GM18520 (cell line): ENCODE measurements at regions not wholly inside any gene's neighbourhood (a gene's known extent, or its start where the extent isn't known, plus 50 kb on each side); places are given as distances from the start of the nearest gene placed in this dataset.
"Not testable (repeated sequence)": the region's sequence is repeated elsewhere in the genome, so short reads cannot be mapped to it uniquely, and the experiment has no call there.

ENCODE experiments used
- ATAC-seq: cut with Tn5 transposase; IDR thresholded peaks from one replicate; pipeline ENCODE4 v1.9.1; 2021; ENCODE audit not compliant: unreplicated experiment

DNA sequence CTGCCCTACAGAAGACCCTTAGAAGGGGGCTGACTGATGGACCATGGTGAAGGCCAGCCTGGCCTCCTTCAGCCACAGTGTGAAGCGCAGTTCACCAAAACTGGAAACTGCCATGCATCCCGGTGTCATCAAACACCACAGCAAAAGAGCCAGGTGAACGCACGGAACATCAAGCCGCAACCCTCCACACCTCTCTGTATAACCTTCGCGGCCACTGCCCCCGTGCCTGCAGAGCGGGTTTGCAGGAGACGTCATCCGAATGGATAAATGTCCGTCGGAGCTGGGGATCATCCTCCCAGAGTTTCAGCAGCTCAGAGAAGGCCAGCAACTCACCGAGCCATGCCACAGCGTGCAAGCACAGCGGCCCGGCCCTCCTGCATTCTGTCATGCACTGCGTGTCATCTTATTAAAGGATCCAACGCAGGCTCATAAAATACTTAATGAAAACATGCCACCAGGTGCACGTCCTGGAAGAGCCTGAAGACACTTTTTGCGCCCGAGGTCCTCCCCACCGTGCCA is 309.9 kb downstream of the BRD1 start:
- no peak for ATAC-seq

DNA sequence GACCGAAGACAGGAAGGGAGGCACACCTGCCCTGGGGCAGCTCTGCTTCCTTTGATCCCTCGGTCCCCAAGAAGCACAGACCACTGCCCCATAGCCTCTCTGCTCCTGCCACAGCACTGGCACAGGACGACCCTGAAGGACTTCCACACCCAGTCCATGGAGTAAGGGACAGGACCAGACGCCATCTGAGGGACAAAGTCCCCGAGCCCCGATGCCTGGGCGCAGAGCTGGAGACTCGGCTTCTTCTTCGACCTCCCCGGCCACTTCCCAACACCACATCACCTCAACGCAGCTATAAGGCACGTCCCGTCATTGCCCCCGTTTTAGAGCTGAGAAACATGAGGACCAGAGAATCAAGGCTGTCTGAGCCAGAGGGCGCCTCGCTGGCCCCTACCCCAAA is 310.5 kb downstream of the BRD1 start:
- ATAC-seq: no peak

DNA sequence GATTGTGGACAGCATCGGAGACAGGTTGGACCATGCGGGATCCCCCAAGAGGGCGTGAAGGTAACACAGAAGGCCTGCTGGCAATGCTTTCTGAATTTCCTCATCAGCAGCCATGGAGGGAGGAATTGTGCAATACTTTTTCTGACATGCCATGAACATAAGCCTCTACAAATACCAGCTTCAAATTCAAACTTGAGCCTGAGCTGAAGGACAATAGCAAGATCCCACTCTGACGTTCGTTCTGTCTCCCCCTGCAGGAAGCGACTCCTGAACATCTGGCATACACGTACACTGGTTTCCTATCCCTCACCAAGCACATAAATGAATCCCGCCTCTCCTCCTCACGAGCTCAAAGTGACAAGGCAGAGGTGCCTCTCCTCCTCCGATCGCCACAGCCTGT is 312.2 kb downstream of the BRD1 start:
- no peak for ATAC-seq

DNA sequence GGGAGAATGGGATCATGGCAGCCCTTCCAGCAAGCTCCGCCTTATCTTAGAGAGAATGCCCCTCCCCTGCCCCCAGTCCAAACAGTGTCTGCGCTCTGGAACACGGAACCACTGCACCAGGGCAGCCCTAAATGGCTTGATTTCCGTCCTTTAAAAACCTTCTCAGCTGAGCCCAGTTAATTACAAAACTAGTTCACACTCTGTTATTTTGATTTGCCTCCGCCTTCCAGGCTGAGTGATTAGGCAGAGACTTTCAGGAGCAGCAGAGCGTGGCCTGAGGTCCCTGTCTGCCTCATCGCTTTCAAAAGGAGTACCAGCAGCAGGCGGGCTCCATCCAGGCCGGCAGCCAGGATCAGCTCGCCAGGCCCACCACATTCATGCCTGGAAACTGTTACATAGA is 313.0 kb downstream of the BRD1 start:
- no peak for ATAC-seq

DNA sequence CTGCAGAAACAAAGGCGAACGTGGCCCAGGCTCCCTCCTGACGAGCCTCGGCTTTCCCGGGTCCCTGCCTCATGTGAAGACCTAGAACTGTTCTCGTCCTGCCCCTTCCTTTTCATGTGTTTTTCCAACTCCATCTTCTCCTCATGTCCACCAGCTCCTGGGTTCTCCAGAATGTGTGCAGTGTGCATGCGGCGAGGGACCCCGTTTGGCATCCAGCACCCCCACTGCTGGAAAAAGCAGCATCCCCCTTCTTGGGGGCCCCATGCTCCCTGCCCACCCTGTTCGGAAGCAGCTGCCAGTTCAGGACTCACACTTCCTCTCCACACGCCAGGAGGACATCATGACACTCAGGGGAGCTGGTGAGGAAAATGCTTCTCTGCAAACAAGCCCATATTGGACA is 313.5 kb downstream of the BRD1 start:
- no peak for ATAC-seq

DNA sequence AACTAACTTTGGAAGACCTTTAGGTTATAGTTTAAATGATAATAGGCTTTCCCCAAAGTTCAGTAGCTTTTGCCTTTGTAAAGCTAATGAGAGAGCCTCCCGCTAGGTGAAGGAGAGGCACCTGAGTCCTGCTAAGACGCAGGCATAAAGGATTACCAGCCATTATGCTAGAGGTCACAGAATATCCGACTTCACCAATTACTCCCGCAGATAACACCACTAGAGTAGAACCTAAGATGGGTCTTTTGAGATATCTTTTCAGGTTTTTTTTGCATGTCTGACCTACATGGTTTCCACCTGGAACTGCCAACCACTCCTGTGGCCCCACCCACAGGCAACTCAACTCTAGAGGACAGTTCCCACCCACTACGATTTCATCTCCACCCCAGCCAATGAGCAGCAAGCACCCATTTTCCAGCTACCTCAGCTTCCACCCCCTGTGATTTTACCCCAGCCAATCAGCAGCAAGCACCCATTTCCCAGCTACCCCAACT is 314.3 kb downstream of the BRD1 start:
- ATAC-seq: no peak

DNA sequence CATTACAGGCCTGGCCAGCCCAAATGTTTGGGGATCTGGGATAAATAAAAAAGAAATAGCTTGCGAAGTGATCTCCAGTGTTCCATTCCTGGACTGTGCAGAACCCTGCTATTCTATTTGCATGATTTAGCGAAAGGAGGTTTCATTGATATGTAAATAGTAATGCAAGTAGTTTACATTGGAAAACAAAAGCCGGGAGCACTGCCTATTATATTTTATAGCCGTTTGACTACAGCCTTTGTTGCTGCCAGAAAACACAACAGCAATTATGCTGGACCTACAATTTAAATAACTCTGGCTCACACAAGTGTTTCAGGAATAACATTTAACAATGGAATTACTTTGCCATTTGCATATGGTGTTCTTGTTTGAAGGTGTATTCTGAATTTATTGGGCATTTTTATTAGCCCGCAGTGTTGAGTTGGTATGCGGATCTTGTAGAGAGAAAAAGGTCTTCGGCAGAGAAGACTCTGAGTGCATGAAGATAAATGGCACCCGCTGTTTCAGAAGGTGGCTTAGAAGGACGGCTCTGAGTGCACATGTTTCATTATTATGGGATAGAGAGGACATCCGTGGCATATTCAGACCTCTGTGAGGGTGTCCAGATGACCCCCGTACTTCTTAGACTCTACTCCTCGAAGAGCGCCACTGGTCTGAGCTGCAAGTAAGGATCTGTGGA is 315.0 kb downstream of the BRD1 start:
- ATAC-seq: no peak

DNA sequence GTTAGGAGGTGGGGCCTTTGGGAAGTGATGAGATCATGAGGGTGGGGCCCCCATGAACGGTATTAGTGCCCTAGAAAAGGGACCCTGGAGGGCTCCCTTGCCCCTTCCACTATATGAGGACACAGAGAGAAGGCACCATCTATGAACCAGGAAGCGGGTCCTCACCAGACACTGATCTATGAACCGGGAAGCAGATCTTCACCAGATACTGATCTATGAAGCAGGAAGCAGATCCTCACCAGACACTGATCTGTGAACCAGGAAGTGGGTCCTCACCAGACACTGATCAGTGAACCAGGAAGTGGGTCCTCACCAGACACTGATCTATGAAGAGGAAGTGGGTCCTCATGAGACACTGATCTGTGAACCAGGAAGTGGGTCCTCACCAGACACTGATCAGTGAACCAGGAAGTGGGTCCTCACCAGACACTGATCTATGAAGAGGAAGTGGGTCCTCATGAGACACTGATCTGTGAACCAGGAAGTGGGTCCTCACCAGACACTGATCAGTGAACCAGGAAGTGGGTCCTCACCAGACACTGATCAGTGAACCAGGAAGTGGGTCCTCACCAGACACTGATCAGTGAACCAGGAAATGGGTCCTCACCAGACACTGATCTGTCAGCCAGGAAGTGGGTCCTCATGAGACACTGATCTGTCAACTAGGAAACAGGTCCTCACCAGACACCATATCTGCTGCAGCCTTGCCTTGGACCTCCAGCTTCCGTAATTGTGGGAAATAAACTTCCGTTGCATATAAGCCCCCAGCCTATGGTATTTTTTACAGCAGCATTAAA is 316.1 kb downstream of the BRD1 start:
- ATAC-seq: not testable (repeated sequence)

DNA sequence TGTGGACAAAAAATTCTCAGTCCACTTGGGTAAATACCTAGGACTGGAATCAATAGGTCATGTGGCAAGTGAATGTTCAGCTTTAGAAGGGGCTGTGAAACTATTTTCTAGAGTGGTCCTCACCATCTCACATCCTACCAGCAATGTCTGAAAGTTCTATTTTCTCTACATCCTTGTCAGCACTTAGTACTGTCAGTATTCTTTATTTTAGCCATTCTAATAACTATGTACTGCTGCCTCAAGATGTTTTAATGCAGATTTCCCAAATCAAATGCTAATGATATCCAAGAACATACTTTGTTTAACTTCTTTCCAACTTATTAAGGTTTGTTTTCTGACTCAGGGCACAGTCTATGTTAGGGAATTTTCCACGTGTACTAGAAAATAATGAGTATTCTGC is 317.0 kb downstream of the BRD1 start:
- no peak for ATAC-seq

DNA sequence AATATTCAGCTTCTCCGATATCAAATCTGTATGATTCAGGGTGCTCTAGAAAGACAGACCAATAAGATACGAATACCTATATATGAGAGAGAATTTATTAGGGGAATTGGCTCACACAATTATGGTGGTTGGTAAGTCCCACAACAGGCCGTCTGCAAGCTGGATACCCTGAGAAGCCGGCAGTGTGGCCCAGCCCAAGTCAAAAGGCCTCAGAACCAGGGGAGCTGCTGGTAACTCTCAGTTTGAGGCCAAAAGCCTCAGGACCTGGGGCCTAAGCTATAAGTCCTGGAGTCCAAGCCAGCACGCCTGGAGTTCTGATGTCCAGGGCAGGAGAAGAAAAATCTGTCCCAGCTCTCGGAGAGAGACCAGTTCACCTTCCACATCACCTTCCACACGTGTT is 318.7 kb downstream of the BRD1 start:
- no peak for ATAC-seq

DNA sequence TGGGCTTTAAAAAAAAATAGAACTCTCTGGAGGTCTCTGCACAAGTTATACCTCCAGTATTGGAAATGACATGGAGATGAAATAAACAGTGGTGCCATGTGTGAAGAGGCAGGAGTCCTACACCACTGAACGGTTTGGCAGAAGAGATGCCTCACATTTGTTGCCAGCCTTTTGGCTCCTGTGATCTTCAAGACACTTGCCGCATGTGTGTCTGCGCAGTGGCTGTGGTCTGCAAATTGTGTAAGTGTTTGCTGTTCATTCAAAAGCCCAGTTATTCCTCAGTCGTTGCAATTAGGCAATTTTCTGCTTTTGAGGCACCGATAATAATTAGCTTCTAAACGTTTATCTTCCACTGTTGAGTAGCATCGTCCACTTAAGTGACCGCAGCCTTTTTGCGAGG is 319.1 kb downstream of the BRD1 start:
- no peak for ATAC-seq

DNA sequence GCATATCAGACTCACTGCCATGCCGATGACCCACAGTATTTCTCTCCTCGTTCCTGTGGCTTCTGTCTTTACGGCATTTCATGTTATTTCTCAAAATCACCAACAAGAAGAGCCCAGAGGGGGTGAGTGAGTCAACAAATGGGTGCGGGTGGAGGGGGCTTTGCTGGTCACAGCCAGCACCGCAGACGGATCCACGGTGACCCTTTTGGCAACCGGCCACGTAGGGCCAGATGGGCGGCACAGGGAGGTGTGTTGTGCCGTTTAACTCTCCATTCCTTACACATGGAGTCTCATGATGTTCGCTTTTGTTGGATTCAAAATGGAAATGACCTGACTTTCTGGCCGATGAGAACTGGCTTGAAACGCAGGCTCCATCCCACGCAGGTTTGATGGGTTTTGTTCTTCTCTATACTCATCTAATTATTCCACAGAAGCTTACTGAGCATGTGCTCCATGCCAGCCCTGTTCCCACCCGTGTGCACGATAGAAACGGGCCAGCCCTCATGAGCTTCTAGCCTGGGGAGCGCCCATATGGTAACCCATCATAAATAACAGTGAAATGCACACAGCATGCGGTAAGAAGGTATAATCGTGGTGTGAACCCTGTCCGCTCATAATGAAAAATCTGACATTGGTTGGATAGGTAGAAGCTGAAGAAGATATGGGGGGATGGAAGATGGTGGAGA is 319.9 kb downstream of the BRD1 start:
- ATAC-seq: no peak

DNA sequence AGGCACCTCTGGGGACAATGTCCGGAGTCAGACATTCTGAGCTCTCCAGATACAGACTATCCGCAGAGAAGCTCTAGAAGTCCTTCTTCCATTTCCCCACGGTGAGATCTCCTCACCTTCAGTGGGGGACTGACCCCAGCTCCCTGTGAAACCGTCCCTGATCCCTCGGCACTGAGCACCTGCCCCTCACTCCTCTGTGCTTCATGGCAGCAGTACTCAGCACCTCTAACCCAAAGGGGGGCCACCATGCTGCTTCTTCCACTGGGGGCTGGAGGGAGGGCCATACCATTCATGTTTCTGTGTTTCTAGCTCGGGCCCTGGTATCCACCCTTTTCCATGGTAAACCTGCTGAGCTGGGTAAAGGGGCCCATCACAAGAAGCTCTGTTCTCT is 321.7 kb downstream of the BRD1 start:
- no peak for ATAC-seq

DNA sequence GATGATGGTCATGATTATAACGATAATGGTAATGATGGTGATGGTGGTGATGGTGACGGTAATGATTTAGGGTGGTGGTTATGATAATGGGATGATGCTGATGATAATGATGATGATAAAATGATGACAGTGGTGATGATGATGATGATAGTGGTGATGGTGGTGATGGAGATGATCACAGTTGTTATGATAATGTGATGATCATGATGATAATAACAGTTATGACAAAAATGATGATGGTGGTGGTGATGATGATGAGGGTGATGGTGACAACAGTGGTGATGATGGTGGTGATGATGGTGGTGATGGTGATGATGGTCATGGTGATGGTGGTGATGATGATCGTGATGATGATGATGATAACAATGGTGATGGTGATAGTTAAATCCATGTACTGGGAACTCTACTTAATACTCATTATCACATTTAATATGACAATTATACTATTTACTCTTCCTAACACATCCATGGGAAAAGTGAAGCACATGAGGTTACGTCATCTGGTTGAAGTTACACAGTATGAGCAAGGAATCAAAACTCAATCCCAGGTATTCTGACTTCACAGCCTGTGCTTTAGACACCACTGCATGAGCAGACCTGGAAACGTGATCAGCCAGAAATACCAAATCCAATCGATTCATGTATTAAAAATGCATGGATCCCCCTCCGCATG is 322.2 kb downstream of the BRD1 start:
- no peak for ATAC-seq

DNA sequence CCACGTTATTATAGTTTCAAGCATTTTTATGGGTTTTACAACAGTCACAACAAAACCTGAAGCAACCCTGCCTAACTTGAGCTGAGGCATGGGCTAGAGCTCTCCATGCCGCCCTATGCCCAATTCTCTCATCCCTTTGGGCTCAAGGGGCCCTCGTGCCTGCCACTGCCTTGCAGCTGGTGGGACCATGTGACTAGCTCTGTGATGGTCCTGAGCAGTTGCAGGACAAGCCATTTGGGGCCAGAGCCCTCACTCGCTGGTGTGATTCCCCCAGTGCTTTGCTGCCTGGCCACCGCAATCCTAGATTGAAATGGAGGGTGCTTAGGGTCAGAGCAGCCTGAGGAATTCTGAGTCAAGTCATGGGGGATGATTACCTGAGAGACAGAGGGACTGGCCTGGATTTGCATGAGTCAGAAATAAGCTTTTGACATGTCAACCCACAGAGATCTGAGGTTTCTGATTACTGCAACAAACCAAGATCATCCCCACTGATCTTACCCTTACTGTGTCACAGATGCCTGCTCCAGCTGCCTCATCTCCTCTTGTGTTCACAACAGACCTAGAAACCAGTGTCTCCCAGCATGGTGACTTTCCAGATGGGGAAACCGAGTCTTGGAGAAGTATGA is 323.7 kb downstream of the BRD1 start:
- ATAC-seq: no peak

DNA sequence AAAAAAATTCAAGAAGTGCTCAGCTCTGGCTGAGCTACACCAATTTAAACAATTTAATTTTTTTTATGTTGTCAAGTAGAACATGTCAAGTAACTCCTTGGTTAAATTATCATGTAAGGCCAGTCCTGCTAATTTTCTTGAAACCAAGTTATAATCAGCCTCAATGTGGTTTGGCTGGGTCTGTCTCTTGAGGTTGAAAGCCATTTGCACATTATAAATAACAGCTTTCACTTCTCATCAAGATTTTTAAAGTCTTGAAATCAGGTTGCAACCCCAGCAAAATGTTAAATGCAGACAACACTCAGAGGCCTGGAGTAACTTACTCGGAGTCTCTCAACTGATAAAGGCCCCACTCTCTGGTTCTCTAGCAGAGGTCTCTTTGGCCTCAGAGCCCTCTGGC is 324.4 kb downstream of the BRD1 start:
- no peak for ATAC-seq

DNA sequence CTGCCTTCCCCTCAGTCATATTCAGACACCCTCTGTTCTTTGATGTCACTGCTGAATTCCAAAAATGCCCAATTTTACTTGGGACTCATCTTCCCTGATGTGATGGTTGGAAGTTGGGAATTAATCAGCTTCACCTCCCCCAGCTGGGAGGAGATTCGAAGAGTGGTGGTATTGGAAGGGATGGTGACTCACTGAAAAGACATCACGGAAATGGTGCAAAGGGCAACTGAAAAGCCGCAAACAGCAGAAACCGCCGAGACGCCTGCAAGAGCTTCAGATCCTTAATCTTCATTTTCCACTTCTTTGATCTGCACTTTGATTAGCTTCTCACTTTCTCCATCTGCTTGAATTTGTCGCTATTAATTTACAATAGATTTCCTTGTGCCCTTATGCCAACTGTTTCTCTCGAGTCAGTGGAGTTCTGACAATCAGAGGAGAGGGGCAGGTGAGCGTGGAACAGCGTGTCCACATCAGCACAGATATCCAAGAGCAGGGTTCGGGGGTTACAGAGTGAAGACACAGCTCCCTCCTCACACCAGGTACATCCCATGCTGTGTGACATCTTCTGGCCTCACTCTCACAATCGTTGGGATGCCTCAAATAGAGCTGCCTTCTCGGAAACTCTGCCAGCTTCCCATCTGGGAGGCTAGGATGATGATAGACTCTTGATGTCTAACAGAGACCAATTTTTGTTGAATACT is 325.4 kb downstream of the BRD1 start:
- ATAC-seq: no peak

DNA sequence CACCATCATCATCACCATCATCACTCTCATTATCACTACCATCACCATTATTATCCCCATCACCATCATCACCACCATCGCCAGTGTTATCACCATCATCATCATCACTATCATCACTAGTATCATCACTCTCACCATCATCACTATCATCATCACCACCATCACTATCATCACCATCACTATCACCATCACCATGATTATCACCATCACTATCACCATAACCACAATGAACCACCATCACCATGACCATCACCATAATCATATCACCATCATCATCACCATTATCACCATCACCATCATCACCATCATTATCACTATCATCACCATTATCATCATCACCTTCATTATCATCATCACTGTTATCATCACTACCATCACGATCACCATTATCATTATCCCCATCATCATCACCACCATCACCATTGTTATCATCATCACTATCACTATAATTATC is 326.7 kb downstream of the BRD1 start:
- no peak for ATAC-seq

DNA sequence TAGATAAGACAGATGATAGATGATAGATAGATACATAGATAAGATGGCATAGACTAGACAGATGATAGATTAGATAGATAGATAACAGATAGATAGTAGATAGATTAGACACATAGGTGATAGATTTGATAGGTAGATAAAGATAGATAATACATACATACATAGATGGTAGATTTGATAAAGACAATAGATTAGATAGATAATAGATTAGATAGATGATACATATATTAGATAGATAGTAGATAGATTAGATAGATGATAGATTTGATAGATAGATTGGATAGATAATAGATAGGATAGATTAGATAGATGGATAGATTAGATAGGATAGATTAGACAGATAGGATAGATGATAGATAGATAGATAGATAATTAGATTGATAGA is 327.6 kb downstream of the BRD1 start:
- no peak for ATAC-seq

DNA sequence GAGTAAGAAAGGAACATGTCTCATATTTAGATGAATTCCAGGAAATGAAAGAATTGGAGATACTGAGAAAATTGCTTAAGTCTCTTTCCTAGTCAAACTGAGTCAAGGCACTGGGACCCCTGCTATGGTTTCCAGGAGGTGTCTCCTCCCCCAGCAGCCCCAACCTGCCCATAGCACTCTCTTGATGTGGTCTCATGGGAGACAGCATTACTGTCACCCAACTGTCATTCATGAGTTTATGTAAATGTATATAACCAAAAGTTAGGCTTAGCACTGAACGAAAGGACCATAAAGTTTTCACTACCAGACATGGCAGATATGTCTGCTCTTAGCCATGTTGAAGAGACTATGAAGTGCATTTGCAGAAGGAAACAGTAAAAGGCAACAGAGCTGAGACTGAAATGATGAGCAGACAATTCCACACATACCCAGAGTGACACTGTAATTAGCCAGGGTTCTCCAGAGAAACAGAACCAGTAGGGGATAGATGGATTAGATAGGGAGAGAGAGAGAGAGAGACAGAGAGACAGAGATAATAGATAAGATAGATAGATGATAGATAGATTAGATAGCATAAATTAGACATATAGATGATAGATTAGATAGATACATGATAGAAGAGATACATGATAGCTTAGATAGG is 328.1 kb downstream of the BRD1 start:
- no peak for ATAC-seq
